IMR-90 (cell line): ENCODE measurements at regions not wholly inside any gene's neighbourhood (a gene's known extent, or its start where the extent isn't known, plus 50 kb on each side); places are given as distances from the start of the nearest gene placed in this dataset.

ENCODE experiments used
- ATAC-seq: fragments of 200-7000 bp; cut with Tn5 transposase; 2 replicates; pipeline ENCODE4 v1.9.1; 2020; ENCODE audit warnings: low read depth, mild to moderate bottlenecking, moderate library complexity
- BruUV-seq: library from RNA; stranded (reverse); fragments of 400-500 nt; replicated peaks from 2 replicates; lab custom pipeline; 2021; lab: Mats Ljungman, UMichigan
- CTCF ChIA-PET: fragments of 300-600 bp; formaldehyde crosslinking; extraction: SDS; loops from one replicate; lab custom pipeline; 2021; ENCODE audit warnings: antibody characterized with exemption; lab: Yijun Ruan, JAX
- POLR2A ChIA-PET: fragments of 300-600 bp; sonication (Branson Sonifier 250); formaldehyde crosslinking; loops from one replicate; lab custom pipeline; 2022; ENCODE audit warnings: antibody characterized with exemption; ENCODE audit not compliant: unreplicated experiment; lab: Charles Lee
- DNase-seq: peaks from one replicate; pipeline ENCODE4 v3.0.0; 2013
- H2AFZ ChIP-seq: replicated peaks from 2 replicates; pipeline ENCODE3; 2013; ENCODE audit warnings: low read length, mild to moderate bottlenecking; ENCODE audit not compliant: poor library complexity
- H2AK5ac ChIP-seq: 2 replicates; pipeline ENCODE4 v1.6.1; 2013; ENCODE audit warnings: low read depth, low read length, inconsistent platforms
- H2AK9ac ChIP-seq: replicated peaks from 2 replicates; pipeline ENCODE3; 2013; ENCODE audit warnings: mild to moderate bottlenecking, low read depth, low read length, moderate library complexity; ENCODE audit not compliant: poor library complexity
- H2BK120ac ChIP-seq: 2 replicates; pipeline ENCODE4 v1.6.1; 2013; ENCODE audit warnings: low read depth, low read length, inconsistent platforms
- H2BK15ac ChIP-seq: 3 replicates; pipeline ENCODE4 v1.6.1; 2013; ENCODE audit warnings: low read depth, low read length, inconsistent platforms
- H2BK20ac ChIP-seq: 2 replicates; pipeline ENCODE4 v1.6.1; 2013; ENCODE audit warnings: low read depth, mild to moderate bottlenecking, inconsistent platforms, low read length, moderate library complexity
- H2BK5ac ChIP-seq: 2 replicates; pipeline ENCODE4 v1.6.1; 2013; ENCODE audit warnings: mild to moderate bottlenecking, low read depth, low read length, inconsistent platforms; ENCODE audit not compliant: poor library complexity, severe bottlenecking
- H3K14ac ChIP-seq: replicated peaks from 2 replicates; pipeline ENCODE4 v1.6.1; 2013; ENCODE audit warnings: low read depth, low read length, inconsistent platforms
- H3K18ac ChIP-seq: 2 replicates; pipeline ENCODE4 v1.6.1; 2013; ENCODE audit warnings: low read depth, low read length, control low read depth
- H3K23ac ChIP-seq: 2 replicates; pipeline ENCODE4 v1.6.1; 2013; ENCODE audit warnings: low read depth, low read length, inconsistent platforms
- H3K27ac ChIP-seq: 2 replicates; pipeline ENCODE4 v1.5.1; 2013; ENCODE audit warnings: mild to moderate bottlenecking, control low read depth, low read length; ENCODE audit not compliant: insufficient read depth
- H3K27me3 ChIP-seq: 2 replicates; pipeline ENCODE4 v1.6.1; 2013; ENCODE audit warnings: low read length; ENCODE audit not compliant: control insufficient read depth, insufficient read depth
- H3K36me3 ChIP-seq: 2 replicates; pipeline ENCODE4 v1.6.1; 2013; ENCODE audit warnings: low read length, mixed read lengths; ENCODE audit not compliant: control insufficient read depth, insufficient read depth
- H3K4ac ChIP-seq: 2 replicates; pipeline ENCODE4 v1.6.1; 2013; ENCODE audit warnings: low read depth, low read length, inconsistent platforms
- H3K4me1 ChIP-seq: 2 replicates; pipeline ENCODE4 v1.6.1; 2013; ENCODE audit warnings: low read length, mixed read lengths; ENCODE audit not compliant: control insufficient read depth, insufficient read depth
- H3K4me2 ChIP-seq: 2 replicates; pipeline ENCODE4 v1.6.1; 2013; ENCODE audit warnings: low read depth, mild to moderate bottlenecking, control low read depth, low read length, moderate library complexity
- H3K4me3 ChIP-seq: 2 replicates; pipeline ENCODE4 v1.5.1; 2013; ENCODE audit warnings: low read depth, mild to moderate bottlenecking, control low read depth, low read length, moderate library complexity; ENCODE audit not compliant: insufficient read depth
- H3K56ac ChIP-seq: 2 replicates; pipeline ENCODE4 v1.6.1; 2013; ENCODE audit warnings: low read length, inconsistent platforms; ENCODE audit not compliant: insufficient read depth; ENCODE audit errors: extremely low read depth
- H3K79me1 ChIP-seq, 2 experiments: 2 replicates each; pipeline ENCODE4 v1.6.1; 2013; ENCODE audit warnings: low read length in 2 of 2, inconsistent platforms in 1 of 2, low read depth in 1 of 2
- H3K9ac ChIP-seq: 2 replicates; pipeline ENCODE4 v1.6.1; 2013; ENCODE audit warnings: low read depth, low read length, control low read depth
- H3K9me1 ChIP-seq: 2 replicates; pipeline ENCODE4 v1.6.1; 2013; ENCODE audit warnings: low read length, inconsistent platforms; ENCODE audit not compliant: insufficient read depth
- H3K9me3 ChIP-seq: 2 replicates; pipeline ENCODE4 v1.6.1; 2013; ENCODE audit warnings: low read length; ENCODE audit not compliant: control insufficient read depth, insufficient read depth
- H4K20me1 ChIP-seq: 2 replicates; pipeline ENCODE4 v1.6.1; 2013; ENCODE audit warnings: low read length, inconsistent platforms; ENCODE audit not compliant: insufficient read depth
- H4K5ac ChIP-seq: 2 replicates; pipeline ENCODE4 v1.6.1; 2013; ENCODE audit warnings: mild to moderate bottlenecking, low read depth, low read length, control low read depth
- H4K8ac ChIP-seq, 2 experiments: 2 replicates each; pipeline ENCODE4 v1.6.1; 2013; ENCODE audit warnings: low read depth in 2 of 2, low read length in 2 of 2, control low read depth in 1 of 2, inconsistent platforms in 1 of 2
- H4K91ac ChIP-seq: 2 replicates; pipeline ENCODE4 v1.6.1; 2013; ENCODE audit warnings: low read depth, low read length, inconsistent platforms; ENCODE audit not compliant: insufficient read depth
- CEBPB ChIP-seq: IDR thresholded peaks from 2 replicates; pipeline ENCODE4 v1.6.1; 2012; ENCODE audit warnings: low read depth, low read length, improper control_type of control experiment
- CHD1 ChIP-seq: IDR thresholded peaks from 2 replicates; pipeline ENCODE4 v1.6.1; 2012; ENCODE audit warnings: low read depth, low read length, improper control_type of control experiment
- CTCF ChIP-seq: conservative IDR thresholded peaks from 2 replicates; pipeline ENCODE4 v1.5.1; 2012; ENCODE audit warnings: mild to moderate bottlenecking, low read depth, low read length, improper control_type of control experiment
- ELK1 ChIP-seq: fragments of 150-350 bp; IDR thresholded peaks from 2 replicates; pipeline ENCODE4 v1.6.1; 2016; ENCODE audit warnings: low read depth, mild to moderate bottlenecking, low read length, moderate library complexity, borderline replicate concordance
- FOS ChIP-seq: fragments of 150-350 bp; IDR thresholded peaks from 2 replicates; pipeline ENCODE4 v1.6.1; 2016; ENCODE audit warnings: low read depth, low read length
- MAFK ChIP-seq: IDR thresholded peaks from 2 replicates; pipeline ENCODE4 v1.6.1; 2012; ENCODE audit warnings: low read depth, low read length, improper control_type of control experiment
- MAZ ChIP-seq: IDR thresholded peaks from 2 replicates; pipeline ENCODE4 v1.6.1; 2012; ENCODE audit warnings: low read depth, mild to moderate bottlenecking, low read length, improper control_type of control experiment, moderate library complexity, borderline replicate concordance
- MXI1 ChIP-seq: IDR thresholded peaks from 2 replicates; pipeline ENCODE4 v1.6.1; 2012; ENCODE audit warnings: low read depth, mild to moderate bottlenecking, low read length, moderate library complexity, borderline replicate concordance
- NFE2L2 ChIP-seq: fragments of 150-350 bp; IDR thresholded peaks from 2 replicates; pipeline ENCODE4 v1.6.1; 2016; ENCODE audit warnings: low read depth, mild to moderate bottlenecking, low read length
- RAD21 ChIP-seq: IDR thresholded peaks from 2 replicates; pipeline ENCODE4 v1.6.1; 2012; ENCODE audit warnings: low read length, improper control_type of control experiment
- RCOR1 ChIP-seq: IDR thresholded peaks from 2 replicates; pipeline ENCODE4 v1.6.1; 2012; ENCODE audit warnings: mild to moderate bottlenecking, low read length, improper control_type of control experiment; ENCODE audit not compliant: insufficient replicate concordance
- RFX5 ChIP-seq: IDR thresholded peaks from 2 replicates; pipeline ENCODE4 v1.8.0; 2012; ENCODE audit warnings: low read depth, mild to moderate bottlenecking, low read length, moderate library complexity
- SMC3 ChIP-seq: fragments of 150-350 bp; IDR thresholded peaks from 2 replicates; pipeline ENCODE4 v1.6.1; 2016; ENCODE audit warnings: low read depth, mild to moderate bottlenecking, antibody characterized with exemption, low read length, moderate library complexity
- USF2 ChIP-seq: fragments of 150-350 bp; IDR thresholded peaks from 2 replicates; pipeline ENCODE4 v1.6.1; 2017; ENCODE audit warnings: mild to moderate bottlenecking, antibody characterized with exemption, low read length, low read depth
- WGBS, 2 experiments: methylation state at CpG; one replicate each; pipeline versions ENCODE4 v1.1.5 to v1.1.7; 2013; ENCODE audit warnings: missing lambda C conversion rate in 2 of 2; ENCODE audit not compliant: insufficient read length in 1 of 2; ENCODE audit errors: extremely low coverage in 2 of 2; 5-methylcytosine and 5-hydroxymethylcytosine counted together
- dilution Hi-C: fragments of 300-500 bp; cut with HindIII; formaldehyde crosslinking; loops from one replicate; pipeline ENCODE4 v1.14.3; 2018; ENCODE audit warnings: low sequenced_read_pairs; ENCODE audit not compliant: unreplicated experiment
- in situ Hi-C: fragments of 300-500 bp; cut with MboI; formaldehyde crosslinking; loops from 3 replicates; pipeline ENCODE4 v1.14.3; 2019; ENCODE audit warnings: low sequenced_read_pairs, inconsistent platforms, mixed read lengths
- intact Hi-C: fragments of 100-400 bp; cut with micrococcal nuclease; formaldehyde crosslinking; loops from 2 replicates; pipeline ENCODE4 v1.10.0; 2022

- dilution Hi-C loops (no loop called here), in situ Hi-C loops (no loop called here), intact Hi-C loops (no loop called here)
- no CpG with 5 or more reads among the region's 2 CpGs for WGBS, 2 experiments
- Histone ChIP-seq H3K23ac (no peak overlapping the region), H3K4me2 (no peak overlapping the region), H3K4me1 (no peaks in the 10 kb centered on the region), H3K27ac (no peak overlapping the region), H3K9me1 (no peaks in the 10 kb centered on the region), H2BK5ac (no peak overlapping the region), H2AFZ (no peak overlapping the region), H3K36me3 (no peaks in the 10 kb centered on the region), H3K27me3 (peaks cover 59% of the 10 kb centered on the region), H3K14ac (no peak overlapping the region), H3K79me1 (no peaks in the 10 kb centered on the region), H3K4ac (no peak overlapping the region), H4K20me1 (no peaks in the 10 kb centered on the region), H3K9me3 (no peaks in the 10 kb centered on the region), H3K9ac (no peak overlapping the region), H2BK20ac (no peak overlapping the region), H3K56ac (no peak overlapping the region), H2AK5ac (no peak overlapping the region), H4K91ac (no peak overlapping the region), H3K18ac (no peak overlapping the region), H2AK9ac (no peak overlapping the region), H2BK120ac (no peak overlapping the region), H4K5ac (no peak overlapping the region), H4K8ac (no peak overlapping the region), H3K4me3 (no peak overlapping the region), H2BK15ac (no peak overlapping the region)
- POLR2A ChIA-PET = no interaction called here
- CTCF ChIA-PET = no interaction called here
- BruUV-seq = no TSS peak
- no peak for ATAC-seq
- TF ChIP-seq USF2 = no peak
- TF ChIP-seq MAZ = no peak
- TF ChIP-seq CTCF = no peak
- TF ChIP-seq ELK1 = no peak
- no peak for TF ChIP-seq FOS
- no peak for TF ChIP-seq RFX5
- TF ChIP-seq RCOR1 = no peak
- TF ChIP-seq NFE2L2 = no peak
- no peak for TF ChIP-seq MXI1
- TF ChIP-seq CEBPB = no peak
- no peak for TF ChIP-seq CHD1
- no peak for TF ChIP-seq MAFK
- no peak for TF ChIP-seq RAD21
- no peak for TF ChIP-seq SMC3
- no peak for DNase-seq
Measured at GRCh38 chr5:141765896-141766551, 84.0 kb upstream of the ARAP3 start.
